Lung (tissue), 11 donors: ENCODE measurements at regions not wholly inside any gene's neighbourhood (a gene's known extent, or its start where the extent isn't known, plus 50 kb on each side); places are given as distances from the start of the nearest gene placed in this dataset.

Experiments
- ATAC-seq: fragments of 200-7000 bp; cut with Tn5 transposase; one replicate; pipeline ENCODE4 v1.9.1; 2020; ENCODE audit warnings: moderate number of reproducible peaks; ENCODE audit not compliant: insufficient read depth, low FRiP score
- DNase-seq, 3 donors: peaks; one replicate each; pipeline ENCODE4 v3.0.0-alpha.2; 2013 to 2017
- H3K27ac ChIP-seq, 2 donors: one replicate each; pipeline ENCODE4 v1.5.1; 2013; ENCODE audit warnings: mild to moderate bottlenecking in 2 of 2, moderate library complexity in 2 of 2, control low read depth in 1 of 2, inconsistent platforms in 1 of 2, low read depth in 1 of 2, low read length in 1 of 2
- H3K27me3 ChIP-seq, 3 donors: one replicate each; pipeline ENCODE4 v1.5.1; 2013; ENCODE audit warnings: low read length in 2 of 3; ENCODE audit not compliant: control insufficient read depth in 3 of 3, insufficient read depth in 3 of 3
- H3K36me3 ChIP-seq, 4 donors: one replicate each; pipeline ENCODE4 v1.5.1; 2013; ENCODE audit warnings: low read length in 4 of 4, mild to moderate bottlenecking in 1 of 4, moderate library complexity in 1 of 4; ENCODE audit not compliant: control insufficient read depth in 4 of 4, insufficient read depth in 4 of 4
- H3K4me1 ChIP-seq, 5 donors: one replicate each; pipeline ENCODE4 v1.5.1; 2013; ENCODE audit warnings: low read length in 5 of 5, mild to moderate bottlenecking in 2 of 5, moderate library complexity in 1 of 5; ENCODE audit not compliant: control insufficient read depth in 5 of 5, insufficient read depth in 5 of 5
- H3K4me3 ChIP-seq: one replicate; pipeline ENCODE4 v1.5.1; 2013; ENCODE audit warnings: mild to moderate bottlenecking, control low read depth, moderate library complexity
- H3K9ac ChIP-seq, 2 donors: one replicate each; pipeline ENCODE4 v1.5.1; 2013; ENCODE audit warnings: low read length in 2 of 2, control low read depth in 1 of 2; ENCODE audit not compliant: insufficient read depth in 1 of 2
- H3K9me3 ChIP-seq, 4 donors: one replicate each; pipeline ENCODE4 v1.5.1; 2013; ENCODE audit warnings: low read length in 3 of 4, mild to moderate bottlenecking in 1 of 4, moderate library complexity in 1 of 4; ENCODE audit not compliant: control insufficient read depth in 4 of 4, insufficient read depth in 3 of 4
- CTCF ChIP-seq: IDR thresholded peaks from 2 replicates; pipeline ENCODE4 v1.5.1; 2012; ENCODE audit warnings: mild to moderate bottlenecking; ENCODE audit errors: control extremely low read depth, extremely low read depth
- WGBS, 2 donors: extraction: QIAGEN DNeasy Blood & Tissue Kit; methylation state at CpG; one replicate each; pipeline ENCODE4 v1.1.7; 2013; 5-methylcytosine and 5-hydroxymethylcytosine counted together
- donor health status: control.
- donor health status: control.
- donor health status: Bipolar disorder and iron deficiency.
- donor health status: healthy.
- donor health status: DM: yes; HTN: yes; CAD: no.

GRCh38 chr5:174911118-174911517 is 186.7 kb downstream of the MSX2 start:
- peaks cover 0 to 6% (median 2%) of the 10 kb centered on the region in 3 donors for H3K27me3 ChIP-seq
- no peak overlapping the region for H3K27ac ChIP-seq
- TF ChIP-seq CTCF = no peak
- no peak for ATAC-seq
- peaks cover 0 to 5% (median 0%) of the 10 kb centered on the region in 5 donors for H3K4me1 ChIP-seq
- no peaks in the 10 kb centered on the region for H3K9me3 ChIP-seq
- DNase-seq = no peak
- H3K9ac ChIP-seq = no peak overlapping the region
- 90 to 93% methylated on average over 9 of the region's 9 CpGs for WGBS, 2 donors
- no peak overlapping the region for H3K4me3 ChIP-seq
- no peaks in the 10 kb centered on the region for H3K36me3 ChIP-seq

- Histone ChIP-seq H3K27me3 (peaks cover 0 to 6% (median 2%) of the 10 kb centered on the region in 3 donors), H3K9ac (no peak overlapping the region), H3K27ac (no peak overlapping the region), H3K4me3 (no peak overlapping the region), H3K4me1 (peaks cover 0 to 5% (median 0%) of the 10 kb centered on the region in 5 donors), H3K36me3 (no peaks in the 10 kb centered on the region), H3K9me3 (no peaks in the 10 kb centered on the region)
- 4 to 5% methylated on average over 17 of the region's 17 CpGs for WGBS, 2 donors
- DNase-seq = peak; percentile 73 to 82 (median 75)
- peak; percentile 77 for ATAC-seq
- peak; percentile 46 for TF ChIP-seq CTCF
Measured at GRCh38 chr5:174910245-174910737, 185.9 kb downstream of the MSX2 start.

GRCh38 chr5:174903172-174903732 is 178.9 kb downstream of the MSX2 start:
- no peak for ATAC-seq
- Histone ChIP-seq H3K4me3 (no peak overlapping the region), H3K27ac (no peak overlapping the region), H3K4me1 (no peaks in the 10 kb centered on the region), H3K9ac (no peak overlapping the region), H3K9me3 (peaks cover 0 to 6% (median 0%) of the 10 kb centered on the region in 4 donors), H3K36me3 (no peaks in the 10 kb centered on the region), H3K27me3 (peaks cover 0 to under 1% (median 0%) of the 10 kb centered on the region in 3 donors)
- DNase-seq = no peak
- WGBS, 2 donors = 93 to 100% methylated on average over 1 of the region's 1 CpG
- no peak for TF ChIP-seq CTCF

GRCh38 chr5:174901336-174901735 is 177.0 kb downstream of the MSX2 start:
- 96 to 97% methylated on average over 19 of the region's 19 CpGs for WGBS, 2 donors

More at GRCh38 chr5:174901336-174901735, 177.0 kb downstream of the MSX2 start:
- DNase-seq (no peak), ATAC-seq (no peak)
- no peak overlapping the region for H3K4me3 ChIP-seq
- no peaks in the 10 kb centered on the region for H3K4me1 ChIP-seq
- H3K9ac ChIP-seq = no peak overlapping the region
- H3K36me3 ChIP-seq = no peaks in the 10 kb centered on the region
- no peak for TF ChIP-seq CTCF
- peaks cover 0 to 6% (median 0%) of the 10 kb centered on the region in 4 donors for H3K9me3 ChIP-seq
- no peaks in the 10 kb centered on the region for H3K27me3 ChIP-seq
- no peak overlapping the region for H3K27ac ChIP-seq
